T-helper 2 cell treated with Interferon-gamma antibody and Interleukin-4, amounts not matched to agents 5 μg/mL and 100 μg/mL, for 36 hours (primary cell): ENCODE measurements at regions not wholly inside any gene's neighbourhood (a gene's known extent, or its start where the extent isn't known, plus 50 kb on each side); places are given as distances from the start of the nearest gene placed in this dataset.

Experiments used
- DNase-seq: peaks from one replicate; pipeline ENCODE4 v3.0.0; 2021; ENCODE audit warnings: low spot score
- H3K27ac Mint-ChIP-seq: one replicate; pipeline ENCODE4 v1.8.0; 2021; ENCODE audit warnings: mild to moderate bottlenecking, mixed read lengths
- H3K27me3 Mint-ChIP-seq: one replicate; pipeline ENCODE4 v1.8.0; 2021; ENCODE audit warnings: low read depth, mixed read lengths
- H3K36me3 Mint-ChIP-seq: one replicate; pipeline ENCODE4 v1.8.0; 2021; ENCODE audit warnings: low read depth, mixed read lengths
- H3K4me1 Mint-ChIP-seq: one replicate; pipeline ENCODE4 v1.8.0; 2021; ENCODE audit warnings: low read depth, mixed read lengths
- H3K4me3 Mint-ChIP-seq: one replicate; pipeline ENCODE4 v1.8.0; 2022; ENCODE audit warnings: mild to moderate bottlenecking, moderate library complexity, mixed read lengths
- H3K9me3 Mint-ChIP-seq: one replicate; pipeline ENCODE4 v1.8.0; 2021; ENCODE audit warnings: mixed read lengths

DNA sequence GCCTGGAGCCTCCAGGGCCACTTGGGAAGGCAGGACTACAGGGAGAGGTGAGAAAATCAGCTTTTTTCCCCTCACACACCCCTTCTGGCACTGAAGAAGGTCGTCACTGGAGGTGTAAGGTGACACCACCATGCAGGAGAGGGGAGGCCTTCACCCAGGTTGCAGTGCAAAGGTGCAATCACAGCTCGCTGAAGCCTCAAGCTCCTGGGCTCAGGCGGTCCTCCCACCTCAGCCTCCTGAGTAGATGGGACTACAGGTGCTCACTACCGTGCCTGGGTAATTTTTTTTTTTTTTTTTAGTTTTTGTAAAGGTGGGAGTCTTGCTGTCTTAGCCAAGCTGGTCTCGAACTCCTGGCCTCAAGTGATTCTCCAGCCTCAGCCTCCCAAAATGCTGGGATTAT is 93.6 kb downstream of the TNFAIP2 start:
- no peak for DNase-seq
- Mint-ChIP-seq H3K27me3 (peaks cover 32% of the 10 kb centered on the region), H3K27ac (no peak overlapping the region), H3K36me3 (no peaks in the 10 kb centered on the region), H3K4me1 (no peaks in the 10 kb centered on the region), H3K4me3 (no peak overlapping the region), H3K9me3 (no peaks in the 10 kb centered on the region)

DNA sequence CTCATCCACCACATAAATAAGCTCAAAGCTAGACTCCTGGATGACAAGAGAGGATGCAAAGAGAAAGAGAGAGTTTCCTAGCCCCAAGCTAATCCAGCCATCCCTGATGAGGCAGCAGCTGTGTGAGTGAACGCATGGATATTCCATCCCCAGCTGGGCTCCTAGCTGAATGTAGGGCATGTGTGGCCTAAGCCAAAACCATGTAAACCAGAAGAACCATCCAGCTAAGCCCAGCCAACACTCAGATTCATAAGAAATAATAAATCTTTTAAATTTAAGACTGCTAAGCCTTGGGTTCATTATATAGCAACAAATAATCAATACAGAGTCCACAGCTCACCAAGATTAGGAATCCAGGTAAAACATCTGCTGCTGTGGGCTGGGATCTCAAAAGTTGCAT is 94.3 kb downstream of the TNFAIP2 start:
- DNase-seq: no peak
- H3K27me3 Mint-ChIP-seq: peaks cover 35% of the 10 kb centered on the region
- H3K27ac Mint-ChIP-seq: no peak overlapping the region
- H3K36me3 Mint-ChIP-seq: no peaks in the 10 kb centered on the region
- no peaks in the 10 kb centered on the region for H3K4me1 Mint-ChIP-seq
- no peak overlapping the region for H3K4me3 Mint-ChIP-seq
- H3K9me3 Mint-ChIP-seq: no peaks in the 10 kb centered on the region

DNA sequence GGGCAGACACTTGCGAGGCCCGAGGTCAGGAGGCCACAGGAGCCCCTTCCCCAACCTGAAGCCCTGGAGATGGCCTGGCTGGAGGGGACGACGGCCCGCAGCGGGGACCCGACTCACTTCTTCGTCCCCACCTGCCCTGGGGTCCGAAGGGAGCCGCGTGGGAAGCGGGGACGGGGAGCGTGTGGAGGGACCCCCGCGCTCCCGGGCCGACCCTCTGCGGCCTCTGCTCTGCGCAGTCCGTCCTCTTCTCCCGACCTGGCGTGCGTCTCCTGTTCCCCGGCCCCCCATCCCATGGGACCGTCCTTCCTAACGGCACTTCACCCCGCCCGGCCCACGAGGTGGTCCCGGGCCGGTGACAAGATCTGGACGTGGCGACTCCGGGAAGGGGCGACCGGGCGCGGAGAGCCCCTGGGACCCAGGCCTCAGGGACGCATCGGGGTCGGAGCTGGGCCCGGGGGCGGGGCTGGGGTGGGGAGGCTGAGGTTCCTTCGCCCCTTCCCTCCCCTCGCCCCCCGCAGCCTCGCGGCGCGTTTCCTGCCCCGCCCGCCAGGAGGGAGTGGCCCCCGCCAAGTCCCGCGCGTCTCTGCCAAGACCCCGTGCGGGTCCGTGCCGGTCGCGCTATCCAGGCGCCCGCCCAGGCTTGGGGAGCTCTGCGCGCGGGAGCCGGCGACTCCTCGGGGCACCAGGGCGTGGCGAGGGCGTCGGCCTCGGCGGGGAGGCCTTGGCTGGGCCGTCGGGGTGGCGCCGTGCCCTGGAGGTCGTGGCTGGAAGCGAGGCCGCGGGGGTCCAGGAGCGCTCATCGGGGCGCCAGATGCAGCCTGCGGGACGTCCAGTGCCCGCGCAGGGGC is 97.1 kb downstream of the TNFAIP2 start:
- no peak overlapping the region for H3K27ac Mint-ChIP-seq
- no peak overlapping the region for H3K4me3 Mint-ChIP-seq
- no peak for DNase-seq
- no peaks in the 10 kb centered on the region for H3K36me3 Mint-ChIP-seq
- H3K9me3 Mint-ChIP-seq: no peaks in the 10 kb centered on the region
- peaks cover 36% of the 10 kb centered on the region for H3K27me3 Mint-ChIP-seq
- no peaks in the 10 kb centered on the region for H3K4me1 Mint-ChIP-seq

- Mint-ChIP-seq H3K27ac (no peak overlapping the region), H3K4me1 (no peaks in the 10 kb centered on the region), H3K4me3 (no peak overlapping the region), H3K36me3 (no peaks in the 10 kb centered on the region), H3K27me3 (peaks cover 36% of the 10 kb centered on the region), H3K9me3 (no peaks in the 10 kb centered on the region)
- no peak for DNase-seq
Measured at GRCh38 chr14:103220982-103221641, 97.9 kb downstream of the TNFAIP2 start.

- Mint-ChIP-seq H3K4me3 (no peak overlapping the region), H3K4me1 (no peaks in the 10 kb centered on the region), H3K9me3 (no peaks in the 10 kb centered on the region), H3K36me3 (no peaks in the 10 kb centered on the region), H3K27me3 (peaks cover 36% of the 10 kb centered on the region), H3K27ac (no peak overlapping the region)
- no peak for DNase-seq
Measured at GRCh38 chr14:103221781-103222358, 98.6 kb downstream of the TNFAIP2 start.

GRCh38 chr14:103223818-103224352 is 100.6 kb downstream of the TNFAIP2 start:
- H3K9me3 Mint-ChIP-seq: no peaks in the 10 kb centered on the region
- DNase-seq: no peak
- H3K36me3 Mint-ChIP-seq: no peaks in the 10 kb centered on the region
- peaks cover 30% of the 10 kb centered on the region for H3K27me3 Mint-ChIP-seq
- no peak overlapping the region for H3K27ac Mint-ChIP-seq
- no peaks in the 10 kb centered on the region for H3K4me1 Mint-ChIP-seq
- H3K4me3 Mint-ChIP-seq: no peak overlapping the region

- H3K27me3 Mint-ChIP-seq: peaks cover 19% of the 10 kb centered on the region
- H3K27ac Mint-ChIP-seq: no peak overlapping the region
- no peak for DNase-seq
- no peaks in the 10 kb centered on the region for H3K36me3 Mint-ChIP-seq
- H3K9me3 Mint-ChIP-seq: no peaks in the 10 kb centered on the region
- no peaks in the 10 kb centered on the region for H3K4me1 Mint-ChIP-seq
- H3K4me3 Mint-ChIP-seq: no peak overlapping the region
Measured at GRCh38 chr14:103225062-103225461, 101.8 kb downstream of the TNFAIP2 start.

DNA sequence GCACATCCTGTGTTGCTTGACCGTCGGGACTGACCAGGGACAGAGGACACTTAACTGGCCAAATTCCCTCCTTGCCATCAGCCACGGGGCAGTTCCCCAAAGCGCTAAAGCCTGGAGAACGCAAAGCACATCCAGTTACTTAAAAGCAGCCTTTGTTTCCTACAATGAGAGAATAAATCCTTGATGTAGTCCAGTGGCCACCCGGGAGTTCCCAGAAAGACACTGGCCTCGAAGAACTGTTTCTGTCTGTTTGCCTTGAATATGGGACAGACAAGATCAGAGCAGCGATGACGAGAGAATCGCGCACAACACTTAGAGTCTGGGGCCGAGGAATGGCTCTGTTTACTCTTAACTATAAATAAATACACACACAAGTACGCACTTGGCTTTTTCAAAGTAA is 102.2 kb downstream of the TNFAIP2 start:
- peaks cover 19% of the 10 kb centered on the region for H3K27me3 Mint-ChIP-seq
- no peaks in the 10 kb centered on the region for H3K4me1 Mint-ChIP-seq
- H3K4me3 Mint-ChIP-seq: no peak overlapping the region
- H3K9me3 Mint-ChIP-seq: no peaks in the 10 kb centered on the region
- no peak for DNase-seq
- no peaks in the 10 kb centered on the region for H3K36me3 Mint-ChIP-seq
- H3K27ac Mint-ChIP-seq: no peak overlapping the region

- H3K27me3 Mint-ChIP-seq: peaks cover 8% of the 10 kb centered on the region
- no peak overlapping the region for H3K4me3 Mint-ChIP-seq
- H3K4me1 Mint-ChIP-seq: no peaks in the 10 kb centered on the region
- DNase-seq: no peak
- H3K36me3 Mint-ChIP-seq: no peaks in the 10 kb centered on the region
- H3K9me3 Mint-ChIP-seq: no peaks in the 10 kb centered on the region
- no peak overlapping the region for H3K27ac Mint-ChIP-seq
Measured at GRCh38 chr14:103227094-103227768, 104.0 kb downstream of the TNFAIP2 start.

DNA sequence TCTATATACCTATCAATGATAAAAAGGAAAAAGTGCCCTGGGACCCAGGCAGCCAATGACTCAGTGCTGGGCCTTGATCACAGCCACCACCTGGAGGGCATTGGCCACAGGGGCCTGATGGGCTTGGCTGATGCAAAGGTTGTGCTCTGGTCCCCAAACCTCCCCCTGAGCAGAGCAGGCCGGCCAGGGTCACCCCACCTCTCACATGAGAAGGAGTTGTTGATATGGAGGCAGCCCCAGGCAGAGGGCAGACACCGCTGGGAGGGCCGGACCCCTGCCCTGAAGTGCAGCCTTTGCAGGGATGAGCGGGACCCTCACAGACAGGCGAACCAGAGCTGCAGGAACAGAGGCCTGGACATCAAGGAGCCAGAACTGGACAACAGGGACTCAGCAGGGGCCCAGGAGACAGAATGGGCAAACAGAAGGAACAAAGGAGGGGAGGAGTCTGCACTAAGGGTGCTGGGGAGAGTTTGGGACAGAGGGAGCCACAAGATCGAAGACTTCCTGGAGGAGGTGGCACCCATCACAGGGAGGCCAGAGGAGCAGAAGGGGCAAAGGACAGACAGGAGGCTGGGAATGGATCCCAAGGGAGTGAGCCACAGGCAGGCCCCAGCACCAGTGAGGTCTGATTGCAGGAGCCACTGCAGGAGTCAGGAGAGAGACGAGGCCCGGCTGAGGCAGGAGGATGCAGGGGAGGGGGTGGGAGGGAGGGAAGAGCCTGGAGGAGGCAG is 105.0 kb downstream of the TNFAIP2 start:
- no peak overlapping the region for H3K27ac Mint-ChIP-seq
- no peaks in the 10 kb centered on the region for H3K4me1 Mint-ChIP-seq
- H3K4me3 Mint-ChIP-seq: no peak overlapping the region
- H3K27me3 Mint-ChIP-seq: no peaks in the 10 kb centered on the region
- no peak for DNase-seq
- no peaks in the 10 kb centered on the region for H3K36me3 Mint-ChIP-seq
- no peaks in the 10 kb centered on the region for H3K9me3 Mint-ChIP-seq

DNA sequence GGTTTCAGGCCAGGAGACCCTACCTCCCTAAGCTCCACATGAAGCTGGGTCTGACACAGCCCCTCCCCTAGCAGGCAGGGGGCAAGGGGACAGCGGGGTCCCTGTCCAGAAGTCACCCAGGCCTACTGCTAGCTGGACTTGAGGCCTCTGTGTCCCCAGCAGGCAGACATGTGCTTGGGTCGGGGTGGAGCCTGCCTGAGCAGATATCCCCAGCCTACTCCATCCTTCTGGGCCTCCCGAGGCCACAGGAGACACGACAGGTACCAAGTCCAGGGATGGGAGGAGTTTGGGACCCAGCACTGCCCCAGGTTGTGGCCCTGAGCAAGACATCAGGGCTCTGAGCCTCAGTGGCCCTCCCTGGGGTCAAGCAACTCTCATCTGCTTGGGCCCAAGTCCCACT is 105.2 kb upstream of the EIF5 start:
- Mint-ChIP-seq H3K4me3 (no peak overlapping the region), H3K9me3 (no peaks in the 10 kb centered on the region), H3K4me1 (no peaks in the 10 kb centered on the region), H3K27ac (no peak overlapping the region), H3K27me3 (no peaks in the 10 kb centered on the region), H3K36me3 (no peaks in the 10 kb centered on the region)
- no peak for DNase-seq

GRCh38 chr14:103230021-103230420 is 104.0 kb upstream of the EIF5 start:
- H3K4me3 Mint-ChIP-seq: no peak overlapping the region
- no peak overlapping the region for H3K27ac Mint-ChIP-seq
- no peaks in the 10 kb centered on the region for H3K9me3 Mint-ChIP-seq
- DNase-seq: no peak
- no peaks in the 10 kb centered on the region for H3K36me3 Mint-ChIP-seq
- peaks cover 3% of the 10 kb centered on the region for H3K27me3 Mint-ChIP-seq
- no peaks in the 10 kb centered on the region for H3K4me1 Mint-ChIP-seq

- no peaks in the 10 kb centered on the region for H3K4me1 Mint-ChIP-seq
- no peak overlapping the region for H3K4me3 Mint-ChIP-seq
- peaks cover 8% of the 10 kb centered on the region for H3K27me3 Mint-ChIP-seq
Measured at GRCh38 chr14:103230658-103231334, 103.2 kb upstream of the EIF5 start.

More at GRCh38 chr14:103230658-103231334, 103.2 kb upstream of the EIF5 start:
- no peak for DNase-seq
- H3K36me3 Mint-ChIP-seq: no peaks in the 10 kb centered on the region
- no peaks in the 10 kb centered on the region for H3K9me3 Mint-ChIP-seq
- no peak overlapping the region for H3K27ac Mint-ChIP-seq
